A549 (cell line): ENCODE measurements at regions not wholly inside any gene's neighbourhood (a gene's known extent, or its start where the extent isn't known, plus 50 kb on each side); places are given as distances from the start of the nearest gene placed in this dataset.

Experiments used
- ATAC-seq, 2 experiments: fragments of 200-7000 bp in 1 of 2; fragments of >200 bp in 1 of 2; cut with Nextera tagmentation in 1 of 2; cut with Tn5 transposase in 1 of 2; 3 replicates each; pipeline versions ENCODE4 v1.8.0 to v1.9.1; 2018 to 2020; ENCODE audit warnings: mild to moderate bottlenecking in 1 of 2, moderate library complexity in 1 of 2
- CTCF ChIA-PET: fragments of 300-600 bp; sonication (Branson Sonifier 250); formaldehyde crosslinking; extraction: SDS; loops from one replicate; lab custom pipeline; 2021; ENCODE audit warnings: antibody characterized with exemption, inconsistent platforms; lab: Yijun Ruan, JAX
- POLR2A ChIA-PET: fragments of 350-600 bp; formaldehyde crosslinking; extraction: SDS; loops from one replicate; lab custom pipeline; 2021; ENCODE audit warnings: antibody characterized with exemption, inconsistent platforms; lab: Yijun Ruan, JAX
- DNase-seq, 2 experiments: peaks; one replicate each; pipeline versions ENCODE4 v3.0.0 to v3.0.0-alpha.2; 2011 to 2016; ENCODE audit warnings: low read depth in 1 of 2, low spot score in 1 of 2
- FAIRE-seq: peaks from 2 replicates; lab custom pipeline; 2011; peaks lifted over from hg19 to GRCh38; lab: Jason Lieb, UNC
- H3K27ac ChIP-seq, 2 experiments: fragments of >200 bp; sonication (Bioruptor Twin); formaldehyde crosslinking; 3 replicates each; pipeline ENCODE4 v1.5.1; 2016 to 2017
- H3K4me1 ChIP-seq: fragments of >200 bp; sonication (Bioruptor Twin); formaldehyde crosslinking; 3 replicates; pipeline ENCODE4 v1.6.1; 2016
- H3K4me2 ChIP-seq: fragments of >200 bp; sonication (Bioruptor Twin); formaldehyde crosslinking; 3 replicates; pipeline ENCODE4 v1.6.1; 2016
- H3K4me3 ChIP-seq: fragments of >200 bp; sonication (Bioruptor Twin); formaldehyde crosslinking; 3 replicates; pipeline ENCODE4 v1.5.1; 2016
- H3K9me3 ChIP-seq: fragments of >200 bp; sonication (Bioruptor Twin); formaldehyde crosslinking; 3 replicates; pipeline ENCODE4 v1.6.1; 2016
- ATOH8 ChIP-seq: fragments of 250-450 bp; sonication (Bioruptor Pico); IDR thresholded peaks from 2 replicates; pipeline ENCODE4 v1.5.0; 2020; ENCODE audit warnings: low read depth, mild to moderate bottlenecking, moderate library complexity
- BCL3 ChIP-seq: fragments of >200 bp; sonication (Bioruptor Twin); formaldehyde crosslinking; IDR thresholded peaks from 3 replicates; pipeline ENCODE4 v1.6.1; 2016
- BHLHE40 ChIP-seq: IDR thresholded peaks from 2 replicates; pipeline ENCODE4 v1.6.1; 2012; ENCODE audit warnings: low read depth, low read length, inconsistent platforms
- CBX8 ChIP-seq: fragments of 200-600 bp; sonication (generic); IDR thresholded peaks from 2 replicates; pipeline ENCODE4 v1.6.1; 2016
- CHD2 ChIP-seq: fragments of 150-350 bp; IDR thresholded peaks from 2 replicates; pipeline ENCODE4 v1.6.1; 2014; ENCODE audit warnings: low read length; ENCODE audit not compliant: partially characterized antibody
- CTCF ChIP-seq: fragments of >200 bp; sonication (Bioruptor Twin); formaldehyde crosslinking; IDR thresholded peaks from 3 replicates; pipeline ENCODE4 v1.5.1; 2016
- E2F6 ChIP-seq: IDR thresholded peaks from 2 replicates; pipeline ENCODE4 v1.6.1; 2012; ENCODE audit warnings: low read depth, borderline replicate concordance
- EHF ChIP-seq: fragments of 250-450 bp; sonication (Bioruptor Pico); IDR thresholded peaks from 2 replicates; pipeline ENCODE4 v1.5.0; 2020; ENCODE audit warnings: mild to moderate bottlenecking
- ELK1 ChIP-seq: fragments of 150-350 bp; IDR thresholded peaks from 2 replicates; pipeline ENCODE4 v1.6.1; 2014; ENCODE audit warnings: low read depth, mild to moderate bottlenecking, low read length
- EP300 ChIP-seq, 2 experiments: fragments of >200 bp; sonication (Bioruptor Twin); formaldehyde crosslinking; IDR thresholded peaks; 2 replicates in 1 of 2; 3 replicates in 1 of 2; pipeline ENCODE4 v1.6.1; 2016 to 2017
- ESRRA ChIP-seq: fragments of 150-350 bp; IDR thresholded peaks from 2 replicates; pipeline ENCODE4 v1.6.1; 2014; ENCODE audit warnings: mild to moderate bottlenecking, low read length, borderline replicate concordance
- GATA3 ChIP-seq: IDR thresholded peaks from 2 replicates; pipeline ENCODE4 v1.6.1; 2012; ENCODE audit warnings: borderline replicate concordance
- HOXB13 ChIP-seq: fragments of 250-450 bp; sonication (Bioruptor Pico); IDR thresholded peaks from 2 replicates; pipeline ENCODE4 v1.5.0; 2020; ENCODE audit warnings: low read depth, mild to moderate bottlenecking, moderate library complexity
- HOXB5 ChIP-seq: fragments of 250-450 bp; sonication (Bioruptor Pico); IDR thresholded peaks from 2 replicates; pipeline ENCODE4 v1.5.0; 2020; ENCODE audit warnings: mild to moderate bottlenecking, moderate library complexity
- JUN ChIP-seq, 2 experiments: fragments of >200 bp; sonication (Bioruptor Twin); formaldehyde crosslinking; IDR thresholded peaks; 2 replicates in 1 of 2; 3 replicates in 1 of 2; pipeline ENCODE4 v1.6.1; 2016 to 2017
- JUNB ChIP-seq: fragments of >200 bp; sonication (Bioruptor Twin); formaldehyde crosslinking; IDR thresholded peaks from 2 replicates; pipeline ENCODE4 v1.6.1; 2016
- KDM1A ChIP-seq: fragments of 200-600 bp; sonication (generic); IDR thresholded peaks from 2 replicates; pipeline ENCODE4 v1.6.1; 2016; ENCODE audit warnings: low read depth, mild to moderate bottlenecking
- KDM5A ChIP-seq: fragments of 200-600 bp; sonication (generic); IDR thresholded peaks from 2 replicates; pipeline ENCODE4 v1.6.1; 2016; ENCODE audit warnings: antibody characterized with exemption, mild to moderate bottlenecking
- POLR2A ChIP-seq: IDR thresholded peaks from 2 replicates; pipeline ENCODE4 v1.6.1; 2012; ENCODE audit warnings: mild to moderate bottlenecking, low read length
- POLR2AphosphoS2 ChIP-seq: conservative IDR thresholded peaks from 2 replicates; pipeline ENCODE4 v1.6.1; 2012; ENCODE audit warnings: low read length, improper control_type of control experiment, inconsistent platforms
- RAD21 ChIP-seq, 2 experiments: fragments of >200 bp in 1 of 2; sonication (Bioruptor Twin) in 1 of 2; formaldehyde crosslinking in 1 of 2; IDR thresholded peaks in 1 of 2; conservative IDR thresholded peaks in 1 of 2; 2 replicates in 1 of 2; 3 replicates in 1 of 2; pipeline ENCODE4 v1.6.1; 2012 to 2018; ENCODE audit warnings: inconsistent platforms in 1 of 2
- RARB ChIP-seq: fragments of 250-450 bp; sonication (Bioruptor Pico); IDR thresholded peaks from 2 replicates; pipeline ENCODE4 v1.8.0; 2021; ENCODE audit warnings: mild to moderate bottlenecking, moderate library complexity
- RNF2 ChIP-seq: fragments of 200-600 bp; sonication (generic); IDR thresholded peaks from 2 replicates; pipeline ENCODE4 v1.6.1; 2016; ENCODE audit warnings: low read depth, mild to moderate bottlenecking, antibody characterized with exemption, moderate library complexity, borderline replicate concordance
- SMC3 ChIP-seq: fragments of >200 bp; sonication (Bioruptor Twin); formaldehyde crosslinking; IDR thresholded peaks from 3 replicates; pipeline ENCODE4 v1.6.1; 2018; ENCODE audit warnings: inconsistent platforms
- SREBF2 ChIP-seq: fragments of 450-650 bp; IDR thresholded peaks from 2 replicates; pipeline ENCODE4 v1.6.1; 2014; ENCODE audit warnings: mild to moderate bottlenecking, moderate library complexity
- TFCP2L1 ChIP-seq: fragments of 250-450 bp; sonication (Bioruptor Pico); IDR thresholded peaks from 2 replicates; pipeline ENCODE4 v1.5.0; 2021; ENCODE audit warnings: mild to moderate bottlenecking
- TP53 ChIP-seq: fragments of 250-450 bp; sonication (Bioruptor Pico); IDR thresholded peaks from 2 replicates; pipeline ENCODE4 v1.5.0; 2021; ENCODE audit warnings: mild to moderate bottlenecking, moderate library complexity
- ZFP36 ChIP-seq: fragments of 450-650 bp; IDR thresholded peaks from 2 replicates; pipeline ENCODE4 v1.6.1; 2014; ENCODE audit warnings: borderline replicate concordance; ENCODE audit not compliant: partially characterized antibody
- ZNF302 ChIP-seq: fragments of 250-450 bp; sonication (Bioruptor Pico); IDR thresholded peaks from 2 replicates; pipeline ENCODE4 v1.9.0; 2021; ENCODE audit warnings: inconsistent platforms, mild to moderate bottlenecking, moderate library complexity
- WGBS: methylation state at CpG from one replicate; pipeline ENCODE4 v1.1.6; 2017; ENCODE audit errors: missing lambda C conversion rate; 5-methylcytosine and 5-hydroxymethylcytosine counted together
- TF ChIP-seq, protein P1 (sequence below): fragments of >200 bp; sonication (Bioruptor Twin); formaldehyde crosslinking; IDR thresholded peaks from 2 replicates; pipeline ENCODE4 v1.6.1; 2016

GRCh38 chr3:7867587-7867986, 634.0 kb upstream of the LMCD1 start:
- no peak overlapping the region for H3K4me3 ChIP-seq
- no peak overlapping the region for H3K4me2 ChIP-seq
- no peaks in the 10 kb centered on the region for H3K9me3 ChIP-seq
- FAIRE-seq (no peak), DNase-seq (no peak), ATAC-seq (no peak)
- WGBS = 3% methylated on average over 5 of the region's 5 CpGs
- no peaks in the 10 kb centered on the region for H3K4me1 ChIP-seq
- CTCF ChIA-PET = no interaction called here
- TF ChIP-seq RAD21 (conservative IDR thresholded peaks at IDR 0.05 in 1 of 2, IDR thresholded peaks at IDR 0.05 in 1 of 2) (no peak), JUNB (no peak), GATA3 (no peak), EHF (no peak), CTCF (no peak), ELK1 (no peak), KDM1A (no peak), SMC3 (no peak), JUN (IDR thresholded peaks at IDR 0.05) (no peak), POLR2AphosphoS2 (no peak), TP53 (CRISPR knock-in tag) (no peak), ESRRA (no peak), RNF2 (no peak), SREBF2 (no peak), EP300 (IDR thresholded peaks at IDR 0.05) (no peak), E2F6 (no peak)
- no peak overlapping the region for H3K27ac ChIP-seq
- POLR2A ChIA-PET = no interaction called here

- CTCF ChIA-PET = no interaction called here
- TF ChIP-seq RARB (CRISPR knock-in tag) = no peak
- no peak for TF ChIP-seq KDM5A
- no peak for TF ChIP-seq HOXB13 (CRISPR knock-in tag)
- TF ChIP-seq CBX8 = no peak
- no peak for TF ChIP-seq ATOH8 (CRISPR knock-in tag)
- TF ChIP-seq POLR2A = no peak
- TF ChIP-seq SMC3 = no peak
- TF ChIP-seq ZFP36 = no peak
- no peak for TF ChIP-seq BCL3
- TF ChIP-seq ELK1 = no peak
- no peak for TF ChIP-seq HOXB5 (CRISPR knock-in tag)
- no peak for TF ChIP-seq RNF2
- TF ChIP-seq BHLHE40 = no peak
- no peak for TF ChIP-seq TFCP2L1 (CRISPR knock-in tag)
- TF ChIP-seq ZNF302 (CRISPR knock-in tag) = no peak
- TF ChIP-seq, protein P1, sequence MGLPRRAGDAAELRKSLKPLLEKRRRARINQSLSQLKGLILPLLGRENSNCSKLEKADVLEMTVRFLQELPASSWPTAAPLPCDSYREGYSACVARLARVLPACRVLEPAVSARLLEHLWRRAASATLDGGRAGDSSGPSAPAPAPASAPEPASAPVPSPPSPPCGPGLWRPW = no peak
- TF ChIP-seq SREBF2 = no peak
- no peak for TF ChIP-seq CHD2
- FAIRE-seq (no peak), DNase-seq (no peak), ATAC-seq (no peak)
- WGBS = 0% methylated on average over 1 of the region's 1 CpG
- H3K4me2 ChIP-seq = no peak overlapping the region
- no peak overlapping the region for H3K27ac ChIP-seq
- H3K9me3 ChIP-seq = no peaks in the 10 kb centered on the region
- no peak overlapping the region for H3K4me3 ChIP-seq
- no peaks in the 10 kb centered on the region for H3K4me1 ChIP-seq
- POLR2A ChIA-PET = no interaction called here
Observed at GRCh38 chr3:7871003-7871560, 630.5 kb upstream of the LMCD1 start.
